ENCODE measurements at regions not wholly inside any gene's neighbourhood (a gene's known extent, or its start where the extent isn't known, plus 50 kb on each side); places are given as distances from the start of the nearest gene placed in this dataset.

DNA sequence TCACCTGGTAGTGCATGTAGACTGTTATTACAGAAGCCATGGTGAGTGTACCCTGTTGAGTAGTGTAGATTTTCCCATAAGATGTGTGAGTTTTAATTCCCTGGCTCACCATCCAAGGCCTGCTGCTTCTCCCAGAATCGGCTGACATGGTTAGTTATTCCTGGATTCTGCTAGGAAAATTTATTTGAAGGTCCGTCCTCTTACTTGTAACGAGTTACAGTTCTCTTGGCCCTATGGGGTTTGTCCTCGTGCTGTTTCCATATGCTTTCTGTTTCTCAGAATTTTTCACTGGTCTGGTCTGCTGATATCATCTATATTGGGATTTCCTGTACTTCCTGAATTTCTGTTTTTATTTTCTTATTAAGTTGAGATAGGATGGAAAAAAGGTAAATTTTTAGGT is 423.3 kb upstream of the RGS6 start:
- TF ChIP-seq CTCF (IDR thresholded peaks at IDR 0.05; ENCODE audit: insufficient read depth, low read length, poor library complexity, severe bottlenecking) (no peak), EZH2phosphoT487 (conservative IDR thresholded peaks at IDR 0.05; ENCODE audit: low read length) (no peak)

Data from SU-DHL-6 (cell line).